ENCODE measurements at regions not wholly inside any gene's neighbourhood (a gene's known extent, or its start where the extent isn't known, plus 50 kb on each side); places are given as distances from the start of the nearest gene placed in this dataset.
"Not testable (repeated sequence)": the region's sequence is repeated elsewhere in the genome, so short reads cannot be mapped to it uniquely, and the experiment has no call there.

GRCh38 chr11:134492411-134492810, 80.4 kb upstream of the B3GAT1 start:
- DNase-seq (ENCODE audit: low spot score): not testable (repeated sequence)

GRCh38 chr11:134489728-134490127, 77.7 kb upstream of the B3GAT1 start:
- no peak for DNase-seq (ENCODE audit: low spot score)

- DNase-seq (ENCODE audit: low spot score): no peak
These were observed 76.9 kb upstream of the B3GAT1 start for GRCh38 chr11:134488913-134489312.

GRCh38 chr11:134488512-134488911, 76.5 kb upstream of the B3GAT1 start:
- no peak for DNase-seq (ENCODE audit: low spot score)

GRCh38 chr11:134487696-134488095, 75.7 kb upstream of the B3GAT1 start:
- no peak for DNase-seq (ENCODE audit: low spot score)

GRCh38 chr11:134486704-134487103, 74.7 kb upstream of the B3GAT1 start:
- no peak for DNase-seq (ENCODE audit: low spot score)

GRCh38 chr11:134486106-134486505, 74.1 kb upstream of the B3GAT1 start:
- DNase-seq (ENCODE audit: low spot score): no peak

GRCh38 chr11:134485316-134485715, 73.3 kb upstream of the B3GAT1 start:
- no peak for DNase-seq (ENCODE audit: low spot score)

GRCh38 chr11:134483857-134484256, 71.8 kb upstream of the B3GAT1 start:
- DNase-seq (ENCODE audit: low spot score): no peak

GRCh38 chr11:134483291-134483690, 71.2 kb upstream of the B3GAT1 start:
- no peak for DNase-seq (ENCODE audit: low spot score)

- no peak for DNase-seq (ENCODE audit: low spot score)
These were observed 70.8 kb upstream of the B3GAT1 start for GRCh38 chr11:134482865-134483264.

- no peak for DNase-seq (ENCODE audit: low spot score)
These were observed 70.0 kb upstream of the B3GAT1 start for GRCh38 chr11:134481933-134482527.

- DNase-seq (ENCODE audit: low spot score): no peak
These were observed 69.1 kb upstream of the B3GAT1 start for GRCh38 chr11:134481135-134481534.

GRCh38 chr11:134480136-134480712, 68.2 kb upstream of the B3GAT1 start:
- no peak for DNase-seq (ENCODE audit: low spot score)

- DNase-seq (ENCODE audit: low spot score): no peak
These were observed 67.4 kb upstream of the B3GAT1 start for GRCh38 chr11:134479206-134480135.

- no peak for DNase-seq (ENCODE audit: low spot score)
These were observed 66.6 kb upstream of the B3GAT1 start for GRCh38 chr11:134478611-134479010.

- DNase-seq (ENCODE audit: low spot score): no peak
These were observed 66.1 kb upstream of the B3GAT1 start for GRCh38 chr11:134478176-134478575.

GRCh38 chr11:134477486-134477885, 65.4 kb upstream of the B3GAT1 start:
- DNase-seq (ENCODE audit: low spot score): no peak

- DNase-seq (ENCODE audit: low spot score): no peak
These were observed 64.5 kb upstream of the B3GAT1 start for GRCh38 chr11:134476435-134477021.

GRCh38 chr11:134475951-134476350, 63.9 kb upstream of the B3GAT1 start:
- no peak for DNase-seq (ENCODE audit: low spot score)

- DNase-seq (ENCODE audit: low spot score): no peak
These were observed 62.9 kb upstream of the B3GAT1 start for GRCh38 chr11:134474942-134475341.

GRCh38 chr11:134474070-134474860, 62.2 kb upstream of the B3GAT1 start:
- DNase-seq (ENCODE audit: low spot score): no peak

Measured in hepatic stellate cell (primary cell).